ENCODE measurements at regions not wholly inside any gene's neighbourhood (a gene's known extent, or its start where the extent isn't known, plus 50 kb on each side); places are given as distances from the start of the nearest gene placed in this dataset.

DNA sequence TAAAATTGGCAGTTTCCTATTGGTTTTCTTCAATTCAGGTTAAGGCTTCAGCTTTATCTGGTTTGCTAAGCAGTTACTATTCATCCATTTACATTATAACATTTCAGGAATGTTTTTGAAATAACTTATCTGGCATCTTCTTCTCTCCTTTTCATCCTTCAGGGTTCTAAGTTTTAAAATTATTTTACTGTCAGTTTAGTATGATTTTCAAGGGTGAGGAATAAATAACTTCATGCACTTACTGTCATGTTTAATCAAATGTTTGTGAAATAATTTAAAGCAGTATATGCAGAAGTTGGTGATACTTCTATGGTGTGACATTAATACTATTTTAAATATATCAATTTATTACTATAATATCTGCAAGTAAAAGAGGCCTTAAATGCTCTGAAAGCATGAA, 338.1 kb upstream of the MMS22L start:
- DNase-seq, result no peak

DNA sequence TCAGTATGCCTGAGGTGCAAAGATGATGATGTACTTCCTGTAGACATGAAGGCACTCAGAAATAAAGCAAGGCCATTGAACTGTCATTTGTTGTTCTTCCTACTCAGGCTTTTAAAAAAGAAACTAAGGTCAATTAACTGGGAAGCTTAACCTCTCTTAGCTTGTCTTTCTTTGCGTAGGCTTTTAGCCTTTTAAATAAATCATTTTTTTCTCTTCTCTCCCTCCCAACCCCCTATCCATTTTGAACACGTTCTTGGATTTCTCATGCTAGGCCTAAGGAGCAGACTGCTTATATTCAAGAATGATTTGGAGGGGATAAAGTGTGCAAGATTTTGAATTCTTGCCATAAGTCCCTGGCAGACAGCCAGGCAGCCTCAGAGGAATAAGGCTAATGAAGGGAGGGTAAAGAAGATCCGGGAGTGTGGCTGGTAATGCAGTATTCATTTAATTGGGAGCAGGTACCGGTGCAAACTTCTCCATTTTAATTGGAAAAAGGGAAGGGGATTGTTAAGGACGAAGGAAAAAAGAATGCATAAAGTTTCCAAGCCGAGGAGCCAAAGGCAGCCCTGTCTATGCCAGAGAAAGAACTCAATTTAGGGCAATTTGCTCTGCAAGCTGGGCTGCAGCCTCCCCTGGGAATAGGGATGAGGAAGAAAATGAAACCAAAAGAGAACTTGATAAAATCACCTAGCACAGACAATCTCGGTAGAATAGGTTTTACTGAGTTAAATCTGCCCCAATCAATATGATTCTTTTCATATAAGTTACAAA, 343.8 kb upstream of the MMS22L start:
- no peak for DNase-seq

DNA sequence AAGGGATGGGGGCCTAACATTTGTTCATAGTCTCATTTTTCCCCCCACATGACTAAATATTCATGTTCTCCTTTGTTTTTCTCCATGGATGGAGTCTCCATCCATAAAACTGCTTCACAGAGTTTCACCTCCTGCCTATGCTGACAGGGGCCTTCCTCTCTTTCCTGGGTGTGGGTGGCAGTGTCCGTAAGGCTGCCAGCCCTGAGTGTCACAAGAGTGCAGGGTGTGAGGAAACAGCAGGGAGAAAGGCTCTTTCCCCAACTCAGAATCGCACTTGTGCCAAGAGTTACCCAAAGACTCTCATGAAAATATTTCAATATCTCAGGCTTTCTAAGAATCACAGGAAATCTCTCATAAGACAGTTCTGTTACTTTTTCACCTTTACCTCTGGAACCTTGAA, 346.2 kb upstream of the MMS22L start:
- no peak for DNase-seq

DNA sequence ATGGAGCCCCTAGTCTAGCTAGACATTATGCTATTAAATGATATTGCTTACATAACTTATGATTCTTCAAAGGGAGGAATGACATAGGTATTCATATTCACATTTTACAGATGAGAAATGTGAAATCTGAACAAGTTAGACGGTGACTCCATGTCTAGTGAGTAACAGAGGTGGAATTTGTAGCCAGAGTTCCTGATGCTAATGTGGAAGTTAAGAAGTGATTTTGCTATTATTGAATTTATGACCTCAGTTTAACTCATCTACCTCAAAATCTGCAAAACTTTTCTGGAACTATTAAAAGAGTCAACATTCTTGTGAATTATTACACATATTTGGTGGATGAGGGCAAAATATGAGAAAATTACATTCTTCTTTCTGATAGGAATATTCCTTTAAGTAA, 347.6 kb upstream of the MMS22L start:
- DNase-seq, result no peak

DNA sequence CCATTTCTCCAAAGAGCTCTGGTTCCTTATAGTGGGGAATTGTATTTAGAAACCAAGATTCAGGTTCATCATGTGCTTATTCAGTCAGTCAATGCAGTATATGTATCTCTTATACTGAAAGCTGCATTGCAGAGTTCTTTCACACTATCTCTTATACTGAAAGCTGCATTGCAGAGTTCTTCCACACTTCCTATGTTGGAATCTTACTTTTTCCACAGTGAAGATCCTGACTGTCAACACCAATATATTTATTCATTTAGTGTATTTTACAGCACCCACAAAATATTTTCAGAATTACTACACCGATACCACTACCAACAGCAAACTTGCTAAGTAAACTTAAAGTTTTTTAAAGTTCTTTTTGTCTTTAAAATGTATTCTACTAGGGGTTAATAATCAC, 349.3 kb upstream of the MMS22L start:
- no peak for DNase-seq

DNA sequence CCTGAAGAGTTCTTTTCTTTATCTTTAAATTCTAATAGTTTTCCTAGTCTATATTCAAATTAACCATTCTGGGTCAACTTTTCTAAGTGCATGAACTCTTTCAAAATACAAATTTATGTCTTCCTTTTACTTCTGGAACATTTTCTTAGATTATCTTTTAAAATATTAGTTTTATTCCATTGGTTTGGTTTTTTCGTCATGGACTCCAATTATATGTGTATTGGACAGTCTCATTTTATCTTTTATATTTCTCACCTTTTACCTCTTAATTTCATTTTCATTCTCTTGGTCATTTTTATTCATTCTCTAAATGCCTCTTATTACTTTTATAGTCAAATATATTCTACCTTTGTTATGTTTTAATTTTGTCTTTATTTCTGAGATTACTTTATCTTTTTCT, 356.7 kb upstream of the MMS22L start:
- no peak for DNase-seq

DNA sequence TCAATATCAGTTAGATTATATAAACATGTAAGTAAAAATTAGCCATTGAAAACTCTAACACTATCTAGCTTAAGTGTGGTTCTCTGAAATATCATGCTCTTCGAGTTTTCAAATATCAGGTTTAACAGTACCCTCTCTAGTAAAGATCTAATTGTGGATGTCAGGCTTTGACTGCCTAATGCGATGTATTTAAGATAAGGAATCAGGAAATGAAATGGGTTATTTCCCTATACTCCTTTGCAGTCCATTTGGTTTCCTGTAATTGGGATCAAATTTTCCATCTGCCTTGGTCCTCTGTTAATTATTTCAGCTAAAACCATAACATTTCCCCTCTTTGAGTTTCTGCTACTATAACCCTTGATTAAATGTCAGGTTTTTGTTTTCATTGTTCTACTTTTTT, 361.3 kb upstream of the MMS22L start:
- DNase-seq, result no peak

DNA sequence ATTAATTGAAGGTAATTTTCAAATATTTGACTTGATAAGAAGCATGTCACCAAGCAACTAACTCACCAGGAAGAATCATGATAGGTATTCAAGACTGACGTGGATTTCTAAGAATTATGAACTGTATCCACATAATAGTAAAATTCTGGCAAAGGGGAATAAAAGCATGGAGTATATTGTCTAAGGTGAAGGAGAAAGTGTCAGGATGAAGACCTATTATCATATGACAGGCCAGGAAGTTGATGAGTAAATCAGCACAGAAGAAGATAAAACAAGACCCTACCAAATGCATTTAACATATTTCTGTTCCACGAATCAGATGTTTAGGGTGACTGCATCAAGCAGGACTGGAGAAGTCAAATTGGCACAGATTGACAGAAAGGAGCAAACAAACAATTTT, 362.7 kb upstream of the MMS22L start:
- DNase-seq, result no peak

DNA sequence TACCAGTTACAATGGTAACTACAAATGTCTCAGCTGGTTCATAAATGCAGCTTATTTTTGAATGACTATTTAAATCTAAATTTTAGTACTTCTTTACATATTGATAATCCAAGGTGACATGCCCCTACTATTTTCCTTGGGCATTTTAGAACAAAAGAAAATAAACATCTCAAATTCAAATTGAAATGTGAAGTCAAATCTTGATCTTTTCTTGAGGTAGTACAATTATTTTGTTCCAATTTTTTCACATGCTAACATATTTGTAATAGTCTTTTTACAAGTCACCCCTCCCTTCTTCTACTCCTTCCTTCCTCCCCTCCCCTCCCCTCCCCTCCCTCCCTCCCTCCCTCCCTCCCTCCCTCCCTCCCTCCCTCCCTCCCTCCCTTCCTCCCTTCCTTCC, 370.1 kb upstream of the MMS22L start:
- DNase-seq, result no peak

DNA sequence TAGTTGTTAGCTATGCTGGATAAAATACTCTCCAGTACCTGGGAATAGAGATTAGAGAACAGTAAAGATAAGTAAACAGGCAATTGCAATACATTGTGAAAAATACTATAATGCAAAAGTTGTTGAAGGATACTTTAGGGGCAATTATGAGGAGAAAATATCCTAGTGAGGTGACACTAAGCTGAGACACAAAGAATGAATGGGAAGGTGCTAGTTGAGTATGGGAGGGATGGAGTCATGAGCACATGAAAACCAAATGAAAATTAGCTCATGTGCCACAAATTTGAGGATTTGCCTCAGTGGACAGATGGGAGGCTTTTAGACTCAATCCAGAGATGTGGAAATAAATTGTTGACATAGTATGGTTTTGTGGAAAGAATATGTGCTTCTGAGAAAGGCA, 370.5 kb upstream of the MMS22L start:
- no peak for DNase-seq

DNA sequence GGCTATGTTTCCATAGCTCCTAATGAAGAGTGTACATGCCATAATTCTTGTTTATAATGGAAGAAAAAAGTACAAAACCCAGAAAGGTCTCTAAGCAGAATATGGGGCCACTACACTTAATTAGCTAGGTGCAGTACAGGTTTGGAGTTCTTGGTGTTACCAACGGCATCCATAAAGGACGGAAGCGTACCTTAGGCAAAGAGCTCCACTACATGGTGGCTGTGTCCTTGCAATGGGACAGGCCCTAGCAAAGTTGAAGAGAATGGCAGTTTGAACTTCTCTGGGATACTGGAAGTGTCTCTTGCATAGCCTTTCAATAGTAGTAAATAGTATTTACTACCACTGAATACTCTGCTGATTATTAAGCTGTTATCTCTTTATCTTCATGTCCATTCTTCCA, 371.7 kb upstream of the MMS22L start:
- DNase-seq, result no peak

DNA sequence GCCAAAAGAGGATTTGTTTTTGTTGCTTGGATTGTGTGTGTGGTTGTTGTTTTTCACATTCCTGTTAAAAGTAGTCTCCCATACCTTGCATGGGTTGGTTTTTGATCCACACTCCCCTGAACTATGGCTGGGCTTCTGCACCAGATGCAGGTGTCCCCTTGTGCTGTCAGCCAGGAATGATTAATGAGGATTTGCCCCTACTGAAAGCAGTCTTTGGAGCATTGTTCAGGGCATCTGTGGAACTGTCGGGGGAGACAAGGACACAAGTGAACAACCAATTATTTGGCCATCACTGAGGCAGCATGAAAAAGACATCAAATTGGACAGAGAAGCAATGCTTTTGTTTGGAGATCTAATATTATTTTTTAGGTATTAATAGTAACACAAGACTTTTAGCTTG, 373.2 kb upstream of the MMS22L start:
- DNase-seq, result no peak

DNA sequence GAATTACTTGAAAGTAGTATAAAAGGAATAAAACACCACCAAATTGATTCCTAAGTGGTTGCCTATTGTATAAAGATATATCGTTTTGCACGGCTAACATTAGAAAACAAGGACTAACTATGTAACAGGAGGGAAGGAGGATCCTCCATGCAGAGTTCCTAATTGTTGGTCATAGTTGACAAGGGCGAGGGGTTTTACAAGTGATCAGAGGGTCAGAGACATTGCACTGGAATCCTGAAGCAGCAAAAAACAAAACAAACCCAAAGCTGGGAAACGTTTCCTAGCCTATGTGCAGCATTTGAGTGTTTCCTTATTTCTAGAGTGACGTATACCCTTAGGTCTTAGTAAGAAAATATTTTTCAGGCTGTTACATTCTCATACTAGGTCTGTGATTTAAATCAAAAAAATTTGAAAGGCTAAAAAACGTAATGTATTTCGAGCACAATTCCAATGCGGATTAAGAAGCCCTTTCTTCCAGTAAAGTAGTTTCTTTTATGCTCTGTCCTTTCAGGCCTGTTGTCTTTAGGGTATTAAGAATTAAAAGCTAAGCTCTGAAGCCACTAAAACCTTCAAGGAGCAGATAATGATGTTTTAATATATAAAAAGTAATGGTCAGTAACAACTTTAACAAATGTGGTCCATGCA, 373.8 kb upstream of the MMS22L start:
- no peak for DNase-seq

DNA sequence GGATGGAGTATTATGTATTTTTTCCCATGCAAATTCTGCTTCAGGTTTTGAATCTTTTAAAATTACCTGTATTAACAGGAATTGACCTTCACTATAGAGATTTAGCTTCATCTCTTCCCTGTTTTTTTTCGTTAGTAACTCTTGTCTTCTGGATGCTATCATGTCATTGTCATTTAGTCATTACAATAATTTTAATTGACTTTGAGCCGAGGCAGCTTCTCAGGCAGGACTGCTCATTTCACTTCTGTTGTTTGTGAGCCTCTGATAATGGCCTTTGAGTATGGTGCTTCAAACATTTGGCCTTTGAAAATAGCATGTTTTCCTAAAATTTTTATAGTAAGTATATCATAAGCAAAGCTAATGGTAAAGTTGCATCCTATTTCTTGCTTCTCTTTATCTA, 375.1 kb upstream of the MMS22L start:
- no peak for DNase-seq

DNA sequence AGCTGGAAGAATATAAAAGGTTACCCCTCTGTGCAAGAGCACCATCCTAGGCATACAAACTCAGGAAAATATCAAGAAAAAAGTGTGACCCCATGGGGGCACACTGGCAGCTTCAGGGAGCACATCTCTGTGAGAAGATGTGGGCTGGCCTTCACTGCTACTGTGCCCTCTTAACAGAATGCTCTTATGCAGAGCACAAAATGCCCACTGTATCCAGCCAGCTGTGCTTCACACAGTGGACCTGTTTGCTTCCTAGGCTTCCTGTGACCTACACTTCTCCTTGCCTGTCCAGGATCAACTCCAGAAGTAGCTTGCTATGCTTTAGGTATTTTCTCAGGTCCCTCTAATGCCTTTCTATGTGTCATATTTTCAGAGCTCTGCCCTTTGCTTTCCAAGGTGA, 380.2 kb upstream of the MMS22L start:
- DNase-seq, result no peak

DNA sequence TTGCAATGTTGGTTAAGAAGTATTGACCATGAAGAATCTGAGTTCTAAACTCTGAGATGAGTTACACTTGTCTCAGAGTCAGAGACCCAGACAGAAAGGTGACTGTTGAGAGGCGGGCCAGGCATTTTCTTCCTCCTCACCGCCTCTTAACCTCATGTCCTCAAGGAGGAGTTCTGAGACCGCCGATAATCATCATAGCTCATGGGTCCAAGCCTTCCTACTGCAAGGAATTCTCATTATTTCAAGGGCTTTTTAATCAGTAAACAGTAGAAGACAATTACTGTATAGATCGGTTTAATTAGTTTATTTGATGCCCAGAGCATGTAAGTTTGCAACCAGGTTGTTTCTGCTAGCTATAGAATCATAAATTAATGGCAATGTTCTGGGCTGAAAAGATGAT, 382.4 kb upstream of the MMS22L start:
- DNase-seq, result no peak

DNA sequence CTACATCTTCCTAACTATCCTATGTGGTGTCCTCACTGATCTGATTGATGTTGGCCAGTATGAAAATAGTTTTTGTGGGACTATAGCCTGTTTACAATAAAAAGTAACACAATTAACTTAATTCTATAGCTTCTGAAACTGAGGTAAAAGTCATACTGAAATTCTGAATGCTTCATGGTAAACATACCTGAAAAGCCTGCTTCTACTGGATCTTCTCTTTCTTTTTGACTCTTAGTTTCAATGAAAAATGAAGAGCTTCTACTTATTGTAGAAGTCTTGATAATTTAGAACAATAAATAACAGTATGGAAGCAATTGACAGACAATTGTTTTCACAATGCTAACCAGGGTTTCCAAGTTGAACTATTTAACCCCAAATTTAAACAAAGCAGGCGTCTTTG, 383.9 kb upstream of the MMS22L start:
- DNase-seq, result no peak

DNA sequence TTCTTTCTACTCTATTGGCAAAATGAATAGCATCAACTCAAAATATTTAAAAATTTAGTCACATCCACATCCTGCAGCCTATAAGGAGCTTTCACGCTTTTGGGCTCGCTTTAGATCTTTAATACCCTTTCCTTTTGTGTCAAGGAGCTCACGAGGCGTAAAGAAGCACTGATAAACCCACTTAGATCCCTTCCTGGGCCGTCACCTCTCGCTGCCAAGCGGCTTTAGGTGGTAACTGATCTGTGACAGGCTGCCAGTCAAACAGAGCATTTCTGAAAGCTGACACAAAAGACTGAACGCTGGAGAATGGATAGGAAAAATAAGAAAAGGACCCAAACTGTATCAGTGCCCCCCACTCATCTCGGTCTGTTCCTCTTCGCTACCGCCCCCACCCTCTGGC, 385.7 kb upstream of the MMS22L start:
- no peak for DNase-seq

DNA sequence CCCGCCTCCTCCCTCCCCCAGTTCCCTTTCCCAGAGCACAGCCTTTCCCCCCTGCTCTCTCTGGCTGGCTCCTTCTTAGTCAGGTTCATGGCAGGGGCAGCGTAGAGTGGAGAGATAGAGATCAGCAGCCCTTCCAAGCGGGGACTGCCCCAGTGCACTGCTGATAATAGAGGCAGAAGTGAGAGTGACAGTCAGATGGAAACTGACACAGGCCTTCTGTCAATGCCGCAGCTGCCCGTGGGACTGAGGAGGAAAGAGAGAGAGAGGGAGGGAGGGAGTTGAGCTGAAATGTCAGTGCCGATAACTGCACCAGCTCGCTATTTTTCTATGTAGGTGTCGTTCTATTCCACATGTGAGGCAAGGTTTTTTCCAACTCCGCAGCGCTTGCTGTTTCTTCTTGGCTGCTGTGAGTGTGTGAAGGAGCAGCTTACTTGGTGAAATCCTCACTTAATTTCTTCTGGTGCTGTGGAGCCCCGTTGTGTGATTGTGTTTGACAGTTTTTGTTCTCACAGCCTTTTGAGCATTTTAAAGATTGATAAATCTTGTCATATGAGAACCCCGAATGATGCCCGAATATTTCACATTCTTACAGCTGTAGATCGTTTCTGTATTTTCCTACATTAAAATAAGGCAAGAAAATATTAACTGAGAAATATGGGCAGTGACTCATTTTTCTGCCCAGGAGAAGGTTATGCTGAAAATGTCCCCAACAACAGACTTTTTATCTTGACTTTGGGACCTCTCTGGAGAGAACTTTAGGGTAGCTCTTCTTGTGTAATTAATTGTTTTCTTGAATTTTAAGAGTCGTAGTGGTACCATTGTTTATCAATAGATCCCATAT, 386.4 kb upstream of the MMS22L start:
- no peak for DNase-seq

DNA sequence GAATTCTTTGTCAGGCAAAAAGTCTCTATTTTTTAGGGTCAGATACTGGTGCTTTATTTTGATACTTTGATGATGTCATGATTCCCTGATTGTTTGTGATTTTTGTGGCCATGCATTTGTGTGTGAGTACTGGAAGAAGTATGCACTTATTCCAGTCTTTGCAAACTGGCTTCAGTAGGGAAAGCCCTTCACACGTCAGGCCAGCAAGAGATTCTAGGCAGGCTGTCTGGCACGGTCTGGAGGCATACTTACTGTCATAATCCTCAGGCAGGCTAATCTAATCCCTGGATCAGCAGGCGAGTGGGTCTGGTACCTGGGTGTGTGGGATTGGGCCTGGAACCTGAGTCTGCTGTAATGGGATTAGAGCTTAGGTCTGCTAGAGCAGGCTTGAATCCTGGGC, 391.8 kb upstream of the MMS22L start:
- no peak for DNase-seq

DNA sequence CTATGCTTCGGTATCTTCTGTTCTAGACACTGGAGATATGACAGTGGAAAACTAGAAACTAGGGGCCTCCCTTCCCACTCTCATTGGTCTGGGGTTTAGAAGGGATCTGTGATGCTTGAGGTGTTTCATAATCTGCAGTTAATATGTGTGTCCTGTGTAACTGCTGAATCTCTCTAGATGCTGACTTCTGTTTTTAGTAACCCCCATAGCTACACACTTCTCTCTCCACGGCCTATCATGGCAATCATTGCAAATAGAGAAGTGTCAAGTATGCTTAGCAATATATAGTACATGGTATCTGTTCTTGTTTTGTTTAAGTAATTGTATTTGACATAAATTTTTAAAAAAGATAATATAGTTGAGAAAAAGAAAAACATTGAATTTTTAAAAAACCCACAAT, 394.6 kb upstream of the MMS22L start:
- DNase-seq, result no peak

DNA sequence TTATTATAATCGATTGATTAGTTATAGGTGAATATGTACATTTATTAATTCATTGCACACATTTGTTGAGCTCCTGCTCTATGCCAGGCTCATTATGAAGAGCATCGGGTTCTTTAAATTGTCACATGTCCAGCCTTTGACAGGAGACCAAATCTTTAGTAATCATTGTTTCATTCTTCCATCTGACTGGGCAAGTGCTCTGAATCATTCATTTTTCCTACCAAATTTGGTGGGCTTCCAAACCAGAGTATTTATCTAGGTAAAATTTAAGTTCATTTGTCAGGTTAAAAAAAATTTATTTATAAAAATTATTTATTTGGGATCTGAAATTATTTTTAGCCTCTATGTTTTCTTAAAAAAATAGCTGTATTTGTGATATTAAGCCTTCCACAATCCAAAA, 404.9 kb upstream of the MMS22L start:
- DNase-seq, result no peak

DNA sequence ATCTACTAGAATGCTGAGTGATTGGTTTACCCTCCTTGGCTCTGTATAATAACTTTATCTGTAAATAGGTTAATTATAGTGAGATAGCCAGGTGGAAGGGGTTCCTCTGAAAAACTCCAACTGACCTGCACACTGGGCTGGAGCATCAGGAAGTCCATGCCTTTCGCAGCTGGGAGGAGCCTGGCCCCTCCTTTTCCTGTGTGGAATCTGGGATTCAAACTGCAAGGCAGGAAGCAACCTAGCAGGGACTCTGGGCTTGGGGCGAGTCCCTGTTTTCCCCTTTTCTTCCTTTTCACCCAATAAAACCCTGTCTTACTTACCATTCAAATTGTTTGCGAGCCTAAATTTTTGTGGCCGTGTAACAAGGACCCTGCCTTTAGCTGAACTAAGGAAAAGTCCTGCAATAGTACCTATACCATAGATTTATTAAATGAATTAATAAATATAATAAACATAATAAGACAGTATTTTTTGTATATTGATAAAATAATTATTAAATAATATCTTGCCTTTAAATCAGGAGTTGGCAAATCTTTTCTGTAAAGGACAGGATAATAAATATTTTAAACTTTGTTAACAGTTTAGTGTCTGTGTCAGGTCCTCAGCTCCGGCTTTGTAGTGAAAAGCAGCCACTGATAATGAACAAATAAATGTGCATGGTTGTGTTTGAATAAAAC, 406.2 kb upstream of the MMS22L start:
- DNase-seq, result no peak

DNA sequence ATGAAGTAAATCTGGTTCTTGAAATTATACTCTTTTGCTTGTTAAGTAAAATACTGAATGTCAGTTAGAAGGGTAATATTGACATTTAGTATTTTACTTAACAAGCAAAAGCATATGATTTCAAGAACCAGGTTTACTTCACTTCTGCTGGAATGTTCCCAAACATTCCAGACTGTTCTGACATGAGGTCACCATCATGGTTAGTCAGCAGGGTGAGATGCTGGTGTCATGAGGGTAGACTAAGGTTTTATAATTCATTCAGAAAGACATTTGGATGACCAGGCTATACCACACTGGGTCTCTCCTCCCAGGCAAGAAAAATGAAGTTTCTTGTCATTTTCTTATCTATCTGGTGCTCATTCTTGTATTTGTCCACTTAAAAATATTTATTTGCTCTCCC, 414.4 kb upstream of the MMS22L start:
- no peak for DNase-seq
